IPS-20b (cell line): ENCODE measurements at regions not wholly inside any gene's neighbourhood (a gene's known extent, or its start where the extent isn't known, plus 50 kb on each side); places are given as distances from the start of the nearest gene placed in this dataset.
"Not testable (repeated sequence)": the region's sequence is repeated elsewhere in the genome, so short reads cannot be mapped to it uniquely, and the experiment has no call there.

Source experiments
- H3K27ac ChIP-seq: one replicate; pipeline ENCODE4 v1.5.1; 2013; ENCODE audit warnings: low read length
- H3K27me3 ChIP-seq: 2 replicates; pipeline ENCODE4 v1.6.1; 2013; ENCODE audit warnings: mild to moderate bottlenecking, low read length, inconsistent platforms; ENCODE audit not compliant: insufficient read depth
- H3K36me3 ChIP-seq: 2 replicates; pipeline ENCODE4 v1.6.1; 2013; ENCODE audit warnings: low read depth, mild to moderate bottlenecking, inconsistent platforms, low read length, moderate library complexity; ENCODE audit not compliant: insufficient read depth
- H3K4me1 ChIP-seq: 2 replicates; pipeline ENCODE4 v1.6.1; 2013; ENCODE audit warnings: mild to moderate bottlenecking, control low read depth, inconsistent platforms, low read length, moderate library complexity; ENCODE audit not compliant: insufficient read depth
- H3K4me3 ChIP-seq: 2 replicates; pipeline ENCODE4 v1.5.1; 2013; ENCODE audit warnings: mild to moderate bottlenecking, low read length, inconsistent platforms
- H3K9ac ChIP-seq: 2 replicates; pipeline ENCODE4 v1.6.1; 2013; ENCODE audit warnings: low read depth, mild to moderate bottlenecking, inconsistent platforms, low read length, moderate library complexity
- H3K9me3 ChIP-seq: 2 replicates; pipeline ENCODE4 v1.6.1; 2013; ENCODE audit warnings: mild to moderate bottlenecking, low read depth, low read length, inconsistent platforms; ENCODE audit not compliant: insufficient read depth

GRCh38 chr12:67784831-67785230, 136.3 kb downstream of the DYRK2 start:
- no peak overlapping the region for H3K27ac ChIP-seq
- no peaks in the 10 kb centered on the region for H3K9me3 ChIP-seq

GRCh38 chr12:67786086-67786485, 137.5 kb downstream of the DYRK2 start:
- Histone ChIP-seq H3K9ac (no peak overlapping the region), H3K4me1 (no peaks in the 10 kb centered on the region), H3K4me3 (no peak overlapping the region), H3K36me3 (no peaks in the 10 kb centered on the region), H3K27ac (no peak overlapping the region), H3K27me3 (no peaks in the 10 kb centered on the region), H3K9me3 (no peaks in the 10 kb centered on the region)

More at GRCh38 chr12:67784831-67785230, 136.3 kb downstream of the DYRK2 start:
- H3K4me3 ChIP-seq = no peak overlapping the region
- H3K4me1 ChIP-seq = no peaks in the 10 kb centered on the region
- no peak overlapping the region for H3K9ac ChIP-seq
- no peaks in the 10 kb centered on the region for H3K27me3 ChIP-seq
- H3K36me3 ChIP-seq = no peaks in the 10 kb centered on the region

GRCh38 chr12:67788118-67788517, 139.6 kb downstream of the DYRK2 start:
- Histone ChIP-seq H3K36me3 (no peaks in the 10 kb centered on the region), H3K4me3 (no peak overlapping the region), H3K27me3 (no peaks in the 10 kb centered on the region), H3K9ac (no peak overlapping the region), H3K27ac (no peak overlapping the region), H3K9me3 (peaks cover 4% of the 10 kb centered on the region; the same call in 1 of the 2 replicates), H3K4me1 (no peaks in the 10 kb centered on the region)

GRCh38 chr12:67789266-67789665, 140.7 kb downstream of the DYRK2 start:
- Histone ChIP-seq H3K9ac (no peak overlapping the region), H3K4me1 (no peaks in the 10 kb centered on the region)

GRCh38 chr12:67790660-67791059, 142.1 kb downstream of the DYRK2 start:
- no peak overlapping the region for H3K9ac ChIP-seq
- H3K4me3 ChIP-seq = no peak overlapping the region
- no peak overlapping the region for H3K27ac ChIP-seq
- H3K4me1 ChIP-seq = no peaks in the 10 kb centered on the region
- no peaks in the 10 kb centered on the region for H3K36me3 ChIP-seq
- H3K27me3 ChIP-seq = no peaks in the 10 kb centered on the region
- peaks cover 4% of the 10 kb centered on the region; the same call in 1 of the 2 replicates for H3K9me3 ChIP-seq

More at GRCh38 chr12:67789266-67789665, 140.7 kb downstream of the DYRK2 start:
- Histone ChIP-seq H3K27ac (no peak overlapping the region), H3K9me3 (peaks cover 4% of the 10 kb centered on the region; the same call in 1 of the 2 replicates), H3K36me3 (no peaks in the 10 kb centered on the region), H3K4me3 (no peak overlapping the region), H3K27me3 (no peaks in the 10 kb centered on the region)

- H3K9me3 ChIP-seq, H3K4me1 ChIP-seq: not testable (repeated sequence)
Measured at GRCh38 chr12:67791362-67791761, 142.8 kb downstream of the DYRK2 start.

GRCh38 chr12:67792185-67792584, 143.6 kb downstream of the DYRK2 start:
- Histone ChIP-seq H3K4me1 (no peaks in the 10 kb centered on the region), H3K27ac (no peak overlapping the region), H3K4me3 (no peak overlapping the region), H3K9ac (no peak overlapping the region), H3K9me3 (peaks cover 4% of the 10 kb centered on the region; the same call in 1 of the 2 replicates), H3K36me3 (no peaks in the 10 kb centered on the region), H3K27me3 (no peaks in the 10 kb centered on the region)

More at GRCh38 chr12:67791362-67791761, 142.8 kb downstream of the DYRK2 start:
- H3K4me3 ChIP-seq, H3K27ac ChIP-seq, H3K27me3 ChIP-seq, H3K9ac ChIP-seq, H3K36me3 ChIP-seq: not testable (repeated sequence)

GRCh38 chr12:67794161-67794560, 145.6 kb downstream of the DYRK2 start:
- H3K36me3 ChIP-seq = no peaks in the 10 kb centered on the region
- no peaks in the 10 kb centered on the region for H3K4me1 ChIP-seq
- H3K27ac ChIP-seq = no peak overlapping the region
- no peaks in the 10 kb centered on the region for H3K27me3 ChIP-seq
- H3K9ac ChIP-seq = no peak overlapping the region
- peaks cover 4% of the 10 kb centered on the region; the same call in 1 of the 2 replicates for H3K9me3 ChIP-seq
- H3K4me3 ChIP-seq = no peak overlapping the region

GRCh38 chr12:67795236-67795635, 146.7 kb downstream of the DYRK2 start:
- H3K9ac ChIP-seq = no peak overlapping the region
- H3K27me3 ChIP-seq = no peaks in the 10 kb centered on the region
- H3K4me3 ChIP-seq = no peak overlapping the region
- peaks cover 4% of the 10 kb centered on the region; the same call in 1 of the 2 replicates for H3K9me3 ChIP-seq
- H3K4me1 ChIP-seq = no peaks in the 10 kb centered on the region
- H3K36me3 ChIP-seq = no peaks in the 10 kb centered on the region
- H3K27ac ChIP-seq = no peak overlapping the region

- H3K27ac ChIP-seq = no peak overlapping the region
- no peak overlapping the region for H3K4me3 ChIP-seq
- peaks cover 3% of the 10 kb centered on the region; the same call in 1 of the 2 replicates for H3K9me3 ChIP-seq
Measured at GRCh38 chr12:67797185-67797741, 148.7 kb downstream of the DYRK2 start.

GRCh38 chr12:67797753-67798152, 149.2 kb downstream of the DYRK2 start:
- Histone ChIP-seq H3K9ac (no peak overlapping the region), H3K27me3 (no peaks in the 10 kb centered on the region), H3K27ac (no peak overlapping the region), H3K36me3 (no peaks in the 10 kb centered on the region), H3K9me3 (no peaks in the 10 kb centered on the region), H3K4me3 (no peak overlapping the region), H3K4me1 (no peaks in the 10 kb centered on the region)

More at GRCh38 chr12:67797185-67797741, 148.7 kb downstream of the DYRK2 start:
- Histone ChIP-seq H3K27me3 (no peaks in the 10 kb centered on the region), H3K36me3 (no peaks in the 10 kb centered on the region), H3K4me1 (no peaks in the 10 kb centered on the region), H3K9ac (no peak overlapping the region)

GRCh38 chr12:67798768-67799167, 150.2 kb downstream of the DYRK2 start:
- no peak overlapping the region for H3K27ac ChIP-seq
- no peaks in the 10 kb centered on the region for H3K27me3 ChIP-seq
- H3K9ac ChIP-seq = no peak overlapping the region

More at GRCh38 chr12:67798768-67799167, 150.2 kb downstream of the DYRK2 start:
- Histone ChIP-seq H3K36me3 (no peaks in the 10 kb centered on the region), H3K4me1 (peaks cover 7% of the 10 kb centered on the region; the same call in 1 of the 2 replicates), H3K9me3 (no peaks in the 10 kb centered on the region), H3K4me3 (no peak overlapping the region)
